Neural cell (in vitro differentiated cells): ENCODE measurements at regions not wholly inside any gene's neighbourhood (a gene's known extent, or its start where the extent isn't known, plus 50 kb on each side); places are given as distances from the start of the nearest gene placed in this dataset.

Experiments
- EP300 ChIP-seq: fragments of 450-650 bp; conservative IDR thresholded peaks from 2 replicates; pipeline ENCODE4 v1.6.1; 2014; ENCODE audit warnings: antibody characterized with exemption, mild to moderate bottlenecking, moderate library complexity; ENCODE audit not compliant: poor library complexity, severe bottlenecking
- EZH2 ChIP-seq: fragments of 200-600, 300-800 bp; shearing (Covaris generic), sonication (generic); IDR thresholded peaks from 2 replicates; pipeline ENCODE4 v1.6.1; 2014; ENCODE audit warnings: antibody characterized with exemption, low read length, borderline replicate concordance, mild to moderate bottlenecking; ENCODE audit not compliant: insufficient read depth, poor library complexity, severe bottlenecking
- MXI1 ChIP-seq: fragments of 450-650 bp; conservative IDR thresholded peaks from 2 replicates; pipeline ENCODE4 v1.6.1; 2014; ENCODE audit warnings: antibody characterized with exemption, mild to moderate bottlenecking; ENCODE audit not compliant: poor library complexity, severe bottlenecking
- POLR2AphosphoS5 ChIP-seq: IDR thresholded peaks from 2 replicates; pipeline ENCODE4 v1.6.1; 2012
- RAD21 ChIP-seq: fragments of 450-650 bp; conservative IDR thresholded peaks from 2 replicates; pipeline ENCODE4 v1.6.1; 2014; ENCODE audit warnings: antibody characterized with exemption, mild to moderate bottlenecking, moderate library complexity
- SMC3 ChIP-seq: fragments of 450-650 bp; conservative IDR thresholded peaks from 2 replicates; pipeline ENCODE4 v1.6.1; 2014; ENCODE audit warnings: antibody characterized with exemption, mild to moderate bottlenecking, moderate library complexity; ENCODE audit not compliant: poor library complexity
- TAF1 ChIP-seq: IDR thresholded peaks from 2 replicates; pipeline ENCODE4 v1.6.1; 2012; ENCODE audit warnings: low read depth
- TF ChIP-seq, protein P1 (sequence below): fragments of 450-650 bp; IDR thresholded peaks from 2 replicates; pipeline ENCODE4 v1.5.1; 2014; ENCODE audit warnings: antibody characterized with exemption, mild to moderate bottlenecking, moderate library complexity; ENCODE audit not compliant: poor library complexity, severe bottlenecking
- TF ChIP-seq, protein P2 (sequence below): IDR thresholded peaks from 2 replicates; pipeline ENCODE4 v1.6.1; 2012; ENCODE audit warnings: borderline replicate concordance

DNA sequence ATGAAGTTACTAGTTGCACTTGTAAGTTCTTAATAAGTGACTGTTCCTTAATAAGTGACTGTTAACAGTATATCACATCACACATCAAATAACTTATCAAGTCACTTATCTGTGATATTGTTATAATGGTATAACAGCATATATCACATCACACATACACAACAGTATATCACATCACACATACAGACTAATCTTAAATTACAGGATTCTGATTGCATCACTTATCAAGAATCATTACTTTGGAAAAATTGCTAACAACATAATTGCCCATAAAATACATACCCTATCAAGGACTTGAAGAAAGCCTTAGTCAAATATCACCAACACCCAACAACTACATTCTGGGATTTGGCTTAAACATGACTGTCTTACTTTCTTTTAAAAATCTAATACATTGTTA lies 813.5 kb downstream of the LTN1 start:
- no peak for TF ChIP-seq EZH2
- TF ChIP-seq, protein P1, sequence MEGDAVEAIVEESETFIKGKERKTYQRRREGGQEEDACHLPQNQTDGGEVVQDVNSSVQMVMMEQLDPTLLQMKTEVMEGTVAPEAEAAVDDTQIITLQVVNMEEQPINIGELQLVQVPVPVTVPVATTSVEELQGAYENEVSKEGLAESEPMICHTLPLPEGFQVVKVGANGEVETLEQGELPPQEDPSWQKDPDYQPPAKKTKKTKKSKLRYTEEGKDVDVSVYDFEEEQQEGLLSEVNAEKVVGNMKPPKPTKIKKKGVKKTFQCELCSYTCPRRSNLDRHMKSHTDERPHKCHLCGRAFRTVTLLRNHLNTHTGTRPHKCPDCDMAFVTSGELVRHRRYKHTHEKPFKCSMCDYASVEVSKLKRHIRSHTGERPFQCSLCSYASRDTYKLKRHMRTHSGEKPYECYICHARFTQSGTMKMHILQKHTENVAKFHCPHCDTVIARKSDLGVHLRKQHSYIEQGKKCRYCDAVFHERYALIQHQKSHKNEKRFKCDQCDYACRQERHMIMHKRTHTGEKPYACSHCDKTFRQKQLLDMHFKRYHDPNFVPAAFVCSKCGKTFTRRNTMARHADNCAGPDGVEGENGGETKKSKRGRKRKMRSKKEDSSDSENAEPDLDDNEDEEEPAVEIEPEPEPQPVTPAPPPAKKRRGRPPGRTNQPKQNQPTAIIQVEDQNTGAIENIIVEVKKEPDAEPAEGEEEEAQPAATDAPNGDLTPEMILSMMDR = no peak
- TF ChIP-seq RAD21 = no peak
- TF ChIP-seq EP300 = no peak
- no peak for TF ChIP-seq TAF1
- no peak for TF ChIP-seq SMC3
- TF ChIP-seq, protein P2, sequence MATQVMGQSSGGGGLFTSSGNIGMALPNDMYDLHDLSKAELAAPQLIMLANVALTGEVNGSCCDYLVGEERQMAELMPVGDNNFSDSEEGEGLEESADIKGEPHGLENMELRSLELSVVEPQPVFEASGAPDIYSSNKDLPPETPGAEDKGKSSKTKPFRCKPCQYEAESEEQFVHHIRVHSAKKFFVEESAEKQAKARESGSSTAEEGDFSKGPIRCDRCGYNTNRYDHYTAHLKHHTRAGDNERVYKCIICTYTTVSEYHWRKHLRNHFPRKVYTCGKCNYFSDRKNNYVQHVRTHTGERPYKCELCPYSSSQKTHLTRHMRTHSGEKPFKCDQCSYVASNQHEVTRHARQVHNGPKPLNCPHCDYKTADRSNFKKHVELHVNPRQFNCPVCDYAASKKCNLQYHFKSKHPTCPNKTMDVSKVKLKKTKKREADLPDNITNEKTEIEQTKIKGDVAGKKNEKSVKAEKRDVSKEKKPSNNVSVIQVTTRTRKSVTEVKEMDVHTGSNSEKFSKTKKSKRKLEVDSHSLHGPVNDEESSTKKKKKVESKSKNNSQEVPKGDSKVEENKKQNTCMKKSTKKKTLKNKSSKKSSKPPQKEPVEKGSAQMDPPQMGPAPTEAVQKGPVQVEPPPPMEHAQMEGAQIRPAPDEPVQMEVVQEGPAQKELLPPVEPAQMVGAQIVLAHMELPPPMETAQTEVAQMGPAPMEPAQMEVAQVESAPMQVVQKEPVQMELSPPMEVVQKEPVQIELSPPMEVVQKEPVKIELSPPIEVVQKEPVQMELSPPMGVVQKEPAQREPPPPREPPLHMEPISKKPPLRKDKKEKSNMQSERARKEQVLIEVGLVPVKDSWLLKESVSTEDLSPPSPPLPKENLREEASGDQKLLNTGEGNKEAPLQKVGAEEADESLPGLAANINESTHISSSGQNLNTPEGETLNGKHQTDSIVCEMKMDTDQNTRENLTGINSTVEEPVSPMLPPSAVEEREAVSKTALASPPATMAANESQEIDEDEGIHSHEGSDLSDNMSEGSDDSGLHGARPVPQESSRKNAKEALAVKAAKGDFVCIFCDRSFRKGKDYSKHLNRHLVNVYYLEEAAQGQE = no peak
- TF ChIP-seq MXI1 = no peak
- TF ChIP-seq POLR2AphosphoS5 = no peak
